RKO (cell line): ENCODE measurements at regions not wholly inside any gene's neighbourhood (a gene's known extent, or its start where the extent isn't known, plus 50 kb on each side); places are given as distances from the start of the nearest gene placed in this dataset.
"Not testable (repeated sequence)": the region's sequence is repeated elsewhere in the genome, so short reads cannot be mapped to it uniquely, and the experiment has no call there.

Source experiments
- DNase-seq: peaks from one replicate; pipeline ENCODE4 v3.0.0-alpha.2; 2016; ENCODE audit warnings: low spot score

- DNase-seq: no peak
Observed at GRCh38 chr7:25714013-25714412, 438.0 kb upstream of the NFE2L3 start.

DNA sequence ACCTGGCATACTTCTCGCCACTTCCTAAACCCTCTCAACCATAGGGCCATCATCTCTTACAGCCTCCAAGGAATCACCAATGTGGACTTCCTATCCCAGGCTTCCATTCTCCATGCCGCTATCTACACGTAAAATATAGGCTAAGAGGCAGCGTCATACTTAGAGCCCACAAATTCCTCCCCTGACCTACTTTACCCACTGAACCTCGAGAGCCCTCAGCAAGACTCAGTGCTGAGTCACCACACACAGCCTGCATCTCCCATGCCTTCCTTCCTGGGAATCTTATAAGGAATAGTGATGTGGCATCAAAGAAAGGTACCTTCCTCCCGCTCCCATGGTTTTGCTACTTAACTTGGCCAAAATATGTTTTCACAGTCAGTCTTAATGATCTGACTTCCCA lies 435.6 kb upstream of the NFE2L3 start:
- peak; percentile 7 for DNase-seq

DNA sequence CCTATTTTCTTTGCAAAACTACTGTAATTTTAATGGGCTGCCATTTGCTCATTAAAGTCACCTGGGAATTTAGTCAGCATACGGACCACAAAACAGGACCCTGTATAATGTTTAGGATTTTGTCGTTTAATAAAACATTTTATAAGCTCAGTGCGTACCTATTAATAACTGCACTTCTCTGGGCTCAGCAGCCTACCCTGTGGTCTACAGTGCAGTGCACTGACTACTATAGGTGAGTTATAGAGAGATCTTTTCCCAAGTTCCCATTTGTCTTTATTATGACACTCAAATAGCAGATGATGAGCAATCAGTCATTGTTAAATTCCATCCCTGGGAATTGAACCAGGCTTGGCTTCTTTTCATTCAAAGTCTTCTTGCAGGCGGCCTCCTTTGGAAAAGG lies 433.4 kb upstream of the NFE2L3 start:
- DNase-seq: no peak

DNA sequence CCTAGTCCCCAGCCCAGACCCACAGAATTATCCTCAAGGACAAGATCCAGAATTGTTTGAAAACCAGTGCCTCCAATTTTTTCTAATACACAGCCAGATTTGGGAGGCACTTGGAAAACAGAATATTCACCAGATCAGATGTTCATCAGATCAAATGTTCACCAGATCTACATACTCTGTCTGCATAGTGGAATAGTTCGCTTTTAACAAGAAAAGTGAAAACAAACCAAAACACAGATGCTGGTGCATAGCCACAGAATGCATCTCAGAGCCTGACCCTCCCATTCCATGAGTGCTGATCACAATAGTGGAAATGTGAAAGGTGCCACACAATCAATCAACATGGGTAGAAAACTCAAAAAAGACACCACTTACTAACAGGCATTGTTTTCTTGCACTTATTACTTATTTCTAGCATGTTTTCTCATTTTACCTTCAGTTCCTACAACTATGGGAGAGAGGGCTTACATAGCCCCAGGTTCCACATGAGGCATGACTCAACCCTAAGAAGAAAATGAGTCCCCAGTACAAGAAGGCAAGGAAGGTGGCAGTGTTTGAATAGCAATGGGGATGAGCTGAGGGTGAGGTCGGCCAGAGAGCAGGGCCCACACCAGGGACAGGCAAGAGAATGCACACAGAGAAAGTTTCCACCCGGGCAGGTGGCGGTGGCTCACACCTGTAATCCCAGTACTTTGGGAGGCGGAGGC lies 432.7 kb upstream of the NFE2L3 start:
- DNase-seq: no peak

DNA sequence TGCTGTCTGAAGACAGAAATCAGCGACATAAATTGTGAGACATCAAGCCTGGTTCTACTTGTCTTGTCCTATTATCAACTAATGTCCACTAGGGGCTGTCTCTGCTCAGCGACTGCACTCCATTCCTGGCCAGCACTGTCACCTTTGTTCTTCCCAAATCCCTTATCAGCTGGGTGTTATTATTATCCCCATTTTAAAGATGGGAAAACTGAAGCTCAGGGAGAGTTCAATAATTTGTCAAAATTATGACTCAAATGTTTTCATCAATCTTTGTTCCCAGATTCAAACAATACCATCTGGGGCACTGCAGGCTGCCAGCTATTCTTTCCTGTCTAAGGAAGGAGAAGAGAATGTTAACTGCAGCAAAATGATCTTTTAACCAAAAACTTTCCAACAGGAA lies 431.6 kb upstream of the NFE2L3 start:
- DNase-seq: peak; percentile 15

DNA sequence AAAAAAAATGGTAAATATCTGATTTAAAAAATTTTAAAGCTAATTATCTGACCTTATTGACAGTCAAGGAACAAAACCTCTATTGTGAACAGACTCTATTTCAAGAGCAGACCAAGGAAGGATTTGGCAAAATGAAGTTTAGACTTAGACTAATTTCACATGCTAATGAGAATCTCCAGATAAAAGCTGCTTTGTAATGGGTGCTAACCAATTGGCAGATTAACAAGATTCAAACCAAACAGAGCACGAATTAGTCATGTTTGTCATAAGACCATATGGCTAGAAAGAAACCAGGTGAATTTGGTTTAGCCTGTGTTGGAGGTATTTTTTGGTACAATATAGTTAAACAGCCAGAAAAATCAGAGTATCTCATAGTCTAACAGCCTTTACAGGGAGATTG lies 429.1 kb upstream of the NFE2L3 start:
- no peak for DNase-seq

GRCh38 chr7:25725451-25725850 lies 426.5 kb upstream of the NFE2L3 start:
- DNase-seq: no peak

DNA sequence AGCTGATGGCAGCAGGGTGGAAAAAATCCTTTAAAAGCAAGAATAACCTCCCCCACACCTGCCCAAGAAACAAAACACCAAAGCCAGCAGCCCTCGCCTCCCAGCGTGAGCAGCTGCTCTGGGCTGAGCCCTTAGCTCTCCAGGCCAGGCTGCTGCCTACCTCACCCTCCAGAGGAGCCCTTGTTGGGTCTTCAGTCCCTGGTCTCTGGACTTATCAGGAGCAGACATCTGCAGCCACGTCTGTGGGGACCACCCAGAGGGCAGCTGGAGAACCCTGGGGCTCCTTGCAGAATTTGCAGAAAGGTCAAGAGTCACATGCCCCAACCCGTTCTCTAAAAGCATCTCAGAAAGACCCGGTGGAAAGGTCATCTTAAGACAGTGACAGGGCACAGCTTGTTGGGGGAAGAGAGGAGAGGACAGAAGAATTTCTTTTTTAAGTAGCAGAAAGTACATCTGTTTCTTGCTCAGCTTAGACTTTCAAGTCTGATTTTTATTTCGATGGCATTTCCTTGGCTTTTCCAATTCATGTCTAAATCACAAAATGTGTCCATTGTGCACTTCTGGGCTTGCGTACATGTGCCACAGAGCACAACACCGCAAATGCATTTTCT lies 425.7 kb upstream of the NFE2L3 start:
- DNase-seq: no peak

DNA sequence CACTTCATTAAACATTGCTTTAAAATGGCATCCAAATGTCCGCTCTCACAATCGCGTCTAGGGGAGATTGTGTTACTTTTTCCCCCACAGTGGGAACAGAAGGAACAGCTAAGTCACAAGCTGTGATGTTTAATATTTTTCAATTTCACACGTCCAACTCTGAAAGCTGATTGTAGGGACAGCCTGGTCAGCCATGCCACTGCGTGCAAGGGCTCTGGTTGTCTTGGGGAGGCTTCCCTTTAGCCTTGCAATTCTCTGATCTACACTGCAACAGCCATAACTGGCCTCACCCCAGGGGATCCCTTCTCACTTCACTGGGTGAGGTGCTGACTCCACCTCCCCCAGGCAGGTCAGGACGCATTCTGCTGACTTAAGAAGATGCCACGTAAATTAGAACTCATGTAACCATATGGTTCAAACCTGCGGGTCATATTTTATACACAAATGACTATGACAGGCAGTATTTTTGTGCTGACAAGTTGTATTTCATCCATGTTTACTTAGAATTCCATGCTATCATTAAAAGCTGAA lies 425.2 kb upstream of the NFE2L3 start:
- DNase-seq: no peak

DNA sequence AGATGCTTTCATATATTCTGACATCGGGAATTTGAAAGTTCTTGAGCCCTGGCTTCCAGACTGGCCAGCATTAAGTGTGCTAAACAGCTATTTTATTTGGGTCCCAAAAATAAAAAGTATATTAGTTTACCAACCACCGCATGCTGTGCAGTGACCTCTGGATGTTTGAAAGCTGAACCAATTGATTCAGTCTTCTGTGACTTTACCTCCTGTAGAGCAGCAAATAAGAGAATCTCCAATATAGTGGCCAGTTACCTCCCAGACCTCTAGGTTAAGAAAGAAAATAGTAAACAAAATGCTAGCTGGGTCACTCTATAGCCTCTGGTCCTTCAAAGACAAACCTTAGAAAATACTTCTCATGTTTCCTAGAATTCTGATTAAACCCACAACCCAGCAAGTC lies 424.6 kb upstream of the NFE2L3 start:
- DNase-seq: no peak

DNA sequence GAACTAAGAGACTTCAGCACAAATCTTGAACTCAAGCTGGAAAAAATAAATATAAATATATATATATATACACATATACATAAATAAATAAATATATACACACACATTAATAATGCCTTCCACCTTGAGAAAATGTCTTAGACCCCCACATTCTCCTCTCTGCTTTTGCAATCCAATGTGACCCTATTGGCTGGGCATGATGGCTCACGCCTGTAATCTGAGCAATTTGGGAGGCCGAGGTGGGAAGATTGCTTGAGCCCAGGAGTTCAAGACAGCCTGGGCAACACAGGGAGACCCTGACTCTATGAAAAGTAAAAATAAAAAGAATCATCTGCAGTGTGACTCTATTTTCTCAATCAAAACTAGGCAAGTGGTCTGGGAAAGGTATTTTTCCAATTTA lies 424.1 kb upstream of the NFE2L3 start:
- no peak for DNase-seq

DNA sequence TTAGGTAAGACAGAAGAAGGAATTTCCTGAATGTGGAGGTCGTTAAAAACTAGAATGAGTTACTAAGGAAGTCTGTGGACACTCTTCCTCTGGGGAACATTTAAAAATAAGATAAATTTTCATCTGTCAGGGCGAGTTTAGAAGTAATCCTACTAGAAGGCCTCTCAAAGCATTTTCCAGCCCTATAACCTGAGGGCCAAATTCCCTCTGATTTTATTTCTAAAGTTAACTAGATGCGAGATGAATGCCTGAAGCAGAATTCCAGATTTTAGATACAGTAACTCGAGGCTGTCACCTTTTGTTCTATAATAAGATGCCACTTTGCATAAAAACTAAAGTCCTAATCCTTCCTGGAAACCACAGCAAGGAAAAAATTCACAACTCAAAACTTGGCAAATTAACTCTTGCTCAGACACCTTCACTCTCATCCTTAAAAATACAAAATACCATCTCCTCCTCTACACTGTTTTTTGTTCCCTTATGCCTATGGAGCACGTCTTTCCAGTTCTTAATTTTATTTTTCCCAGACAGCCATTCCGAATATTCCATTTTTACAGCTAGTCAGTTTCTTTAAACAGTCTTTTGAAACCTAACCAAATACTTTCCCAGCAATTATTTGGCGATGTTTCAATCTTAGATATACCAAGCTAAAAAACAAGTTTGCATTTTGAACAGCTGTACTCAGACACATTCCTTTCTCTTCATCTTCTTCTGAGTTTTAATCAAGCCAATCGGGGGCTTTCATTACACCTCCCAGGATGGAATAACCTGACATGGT lies 420.7 kb upstream of the NFE2L3 start:
- no peak for DNase-seq

- no peak for DNase-seq
Observed at GRCh38 chr7:25731846-25732245, 420.2 kb upstream of the NFE2L3 start.

DNA sequence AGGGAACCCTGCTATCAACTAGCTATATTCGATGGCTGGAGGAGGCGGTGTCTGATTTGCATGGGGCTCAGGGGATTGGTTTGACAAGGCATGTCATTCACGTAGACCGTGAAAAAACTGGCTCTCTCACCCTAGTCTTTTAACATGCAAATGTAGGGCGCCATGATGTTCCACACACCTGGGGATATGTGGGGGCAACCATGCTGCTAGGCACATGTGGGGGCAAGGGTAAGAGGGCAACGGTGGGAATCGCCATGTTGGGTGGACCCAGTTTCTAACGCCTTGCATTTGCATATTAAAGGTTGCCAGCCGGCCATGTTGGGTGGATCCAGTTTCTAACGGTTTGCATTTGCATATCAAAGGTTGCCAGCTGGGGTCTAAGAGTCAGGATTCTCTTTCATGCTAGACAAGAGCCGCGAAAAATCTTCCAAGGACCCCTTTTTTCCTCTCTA lies 419.2 kb upstream of the NFE2L3 start:
- DNase-seq: no peak

- DNase-seq: no peak
Observed at GRCh38 chr7:25735674-25736242, 416.2 kb upstream of the NFE2L3 start.

DNA sequence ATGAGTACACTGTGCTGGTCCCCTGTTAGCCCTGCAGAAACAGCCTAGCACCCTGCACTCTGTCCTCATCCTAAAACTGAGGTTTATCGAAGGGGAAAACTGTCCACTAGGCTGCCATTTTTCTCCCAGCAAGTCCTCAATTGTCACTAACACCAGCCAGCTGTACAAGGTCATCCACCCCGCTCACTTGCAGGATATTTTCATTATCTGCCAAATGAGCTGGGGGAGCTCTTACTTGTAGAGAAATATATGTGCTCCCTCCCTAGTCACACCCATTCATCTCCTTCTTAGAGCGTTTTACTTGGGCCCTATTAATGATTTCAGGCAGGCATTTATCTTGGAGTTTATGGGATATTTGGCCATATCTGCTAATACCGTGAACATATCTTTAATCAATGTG lies 413.5 kb upstream of the NFE2L3 start:
- no peak for DNase-seq

GRCh38 chr7:25739143-25739542 lies 412.9 kb upstream of the NFE2L3 start:
- DNase-seq: no peak

DNA sequence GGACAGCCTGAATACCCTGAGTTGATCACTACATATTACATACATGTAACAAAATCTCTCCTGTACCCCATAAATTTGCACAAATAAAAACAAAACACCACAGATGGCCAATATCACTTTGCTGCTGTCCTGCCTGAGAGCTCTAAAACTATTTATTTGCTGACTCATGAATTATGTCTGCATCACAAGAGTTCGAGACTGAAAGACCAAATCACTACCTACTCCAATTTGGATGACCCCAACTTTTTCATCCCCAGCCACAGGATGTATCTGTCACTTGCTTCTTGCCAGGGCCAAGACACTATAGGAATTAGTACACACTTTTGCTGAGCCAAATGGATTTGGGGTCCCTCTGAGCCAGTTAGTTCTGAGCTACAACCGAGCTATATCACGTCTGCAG lies 409.7 kb upstream of the NFE2L3 start:
- no peak for DNase-seq

DNA sequence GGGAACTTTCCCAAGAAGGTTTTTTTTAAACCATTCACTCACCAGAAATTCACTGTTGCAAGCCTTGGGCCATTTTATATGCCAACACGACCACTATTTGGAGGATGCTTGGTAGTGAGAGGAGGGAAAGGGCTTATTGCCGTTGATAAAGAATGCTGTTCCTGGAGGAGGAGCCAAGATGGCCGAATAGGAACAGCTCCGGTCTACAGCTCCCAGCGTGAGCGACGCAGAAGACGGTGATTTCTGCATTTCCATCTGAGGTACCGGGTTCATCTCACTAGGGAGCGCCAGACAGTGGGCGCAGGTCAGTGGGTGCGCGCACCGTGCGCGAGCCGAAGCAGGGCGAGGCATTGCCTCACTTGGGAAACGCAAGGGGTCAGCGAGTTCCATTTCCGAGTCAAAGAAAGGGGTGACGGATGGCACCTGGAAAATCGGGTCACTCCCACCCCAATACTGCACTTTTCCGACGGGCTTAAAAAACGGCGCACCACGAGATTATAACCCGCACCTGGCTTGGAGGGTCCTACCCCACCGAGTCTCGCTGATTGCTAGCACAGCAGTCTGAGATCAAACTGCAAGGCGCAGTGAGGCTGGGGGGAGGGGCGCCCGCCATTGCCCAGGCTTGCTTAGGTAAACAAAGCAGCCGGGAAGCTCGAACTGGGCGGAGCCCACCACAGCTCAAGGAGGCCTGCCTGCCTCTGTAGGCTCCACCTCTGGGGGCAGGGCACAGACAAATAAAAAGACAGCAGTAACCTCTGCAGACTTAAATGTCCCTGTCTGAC lies 408.1 kb upstream of the NFE2L3 start:
- DNase-seq: not testable (repeated sequence)

- no peak for DNase-seq
Observed at GRCh38 chr7:25750744-25751508, 401.1 kb upstream of the NFE2L3 start.

- DNase-seq: no peak
Observed at GRCh38 chr7:25752154-25752553, 399.8 kb upstream of the NFE2L3 start.
